ENCODE measurements at regions not wholly inside any gene's neighbourhood (a gene's known extent, or its start where the extent isn't known, plus 50 kb on each side); places are given as distances from the start of the nearest gene placed in this dataset.

- peaks cover 10% of the 10 kb centered on the region for H3K4me1 Mint-ChIP-seq
- peaks cover 10% of the 10 kb centered on the region for H3K9me3 Mint-ChIP-seq
- no peak for TF ChIP-seq CTCF (conservative IDR thresholded peaks at IDR 0.05)
- H3K27ac Mint-ChIP-seq: no peak overlapping the region
- H3K4me3 Mint-ChIP-seq: no peak overlapping the region
- H3K27me3 Mint-ChIP-seq (ENCODE audit: insufficient read depth): peaks cover 88% of the 10 kb centered on the region
- Histone ChIP-seq H3K36me3 (ENCODE audit: control insufficient read depth, insufficient read depth, low read length) (no peaks in the 10 kb centered on the region), H3K27me3 (ENCODE audit: control insufficient read depth, insufficient read depth, low read length, poor library complexity, severe bottlenecking) (peaks cover 85% of the 10 kb centered on the region), H3K4me1 (ENCODE audit: control insufficient read depth, insufficient read depth, low read length) (peaks cover 6% of the 10 kb centered on the region), H3K9me3 (ENCODE audit: control insufficient read depth, low read length) (peaks cover 4% of the 10 kb centered on the region), H3K9ac (ENCODE audit: extremely low read depth, low read length, poor library complexity, severe bottlenecking) (no peak overlapping the region), H3K4me3 (ENCODE audit: low read length) (no peak overlapping the region), H3K27ac (ENCODE audit: low read depth, low read length) (no peak overlapping the region)
- DNase-seq: no peak
- no peaks in the 10 kb centered on the region for H3K36me3 Mint-ChIP-seq (ENCODE audit: low read depth)
Observed at GRCh38 chr1:55593298-55593697, 378.1 kb upstream of the USP24 start.

GRCh38 chr1:55592122-55592521, 377.0 kb upstream of the USP24 start:
- Mint-ChIP-seq H3K27me3 (ENCODE audit: insufficient read depth) (peaks cover 92% of the 10 kb centered on the region), H3K9me3 (peaks cover 7% of the 10 kb centered on the region), H3K27ac (no peak overlapping the region), H3K4me3 (no peak overlapping the region), H3K4me1 (peaks cover 10% of the 10 kb centered on the region), H3K36me3 (ENCODE audit: low read depth) (no peaks in the 10 kb centered on the region)
- Histone ChIP-seq H3K9ac (ENCODE audit: extremely low read depth, low read length, poor library complexity, severe bottlenecking) (no peak overlapping the region), H3K4me3 (ENCODE audit: low read length) (no peak overlapping the region), H3K36me3 (ENCODE audit: control insufficient read depth, insufficient read depth, low read length) (no peaks in the 10 kb centered on the region), H3K4me1 (ENCODE audit: control insufficient read depth, insufficient read depth, low read length) (peaks cover 6% of the 10 kb centered on the region), H3K27ac (ENCODE audit: low read depth, low read length) (no peak overlapping the region), H3K27me3 (ENCODE audit: control insufficient read depth, insufficient read depth, low read length, poor library complexity, severe bottlenecking) (peaks cover 96% of the 10 kb centered on the region), H3K9me3 (ENCODE audit: control insufficient read depth, low read length) (peaks cover 3% of the 10 kb centered on the region)
- 83 to 96% methylated on average over 1 to 2 of the region's 2 CpGs for WGBS, 2 experiments (ENCODE audit: insufficient coverage in 1 of 2, insufficient read length in 1 of 2)
- DNase-seq: no peak
- no peak for TF ChIP-seq CTCF (conservative IDR thresholded peaks at IDR 0.05)

- peaks cover 91% of the 10 kb centered on the region for H3K27me3 ChIP-seq (ENCODE audit: control insufficient read depth, insufficient read depth, low read length, poor library complexity, severe bottlenecking)
- Mint-ChIP-seq H3K4me3 (no peak overlapping the region), H3K27ac (no peak overlapping the region), H3K27me3 (ENCODE audit: insufficient read depth) (peaks cover 84% of the 10 kb centered on the region), H3K4me1 (peaks cover 16% of the 10 kb centered on the region), H3K9me3 (no peaks in the 10 kb centered on the region), H3K36me3 (ENCODE audit: low read depth) (no peaks in the 10 kb centered on the region)
- H3K27ac ChIP-seq (ENCODE audit: low read depth, low read length): no peak overlapping the region
- H3K4me1 ChIP-seq (ENCODE audit: control insufficient read depth, insufficient read depth, low read length): peaks cover 6% of the 10 kb centered on the region
- H3K9ac ChIP-seq (ENCODE audit: extremely low read depth, low read length, poor library complexity, severe bottlenecking): no peak overlapping the region
- no peaks in the 10 kb centered on the region for H3K9me3 ChIP-seq (ENCODE audit: control insufficient read depth, low read length)
- no peak for TF ChIP-seq CTCF (conservative IDR thresholded peaks at IDR 0.05)
- DNase-seq: no peak
- no peaks in the 10 kb centered on the region for H3K36me3 ChIP-seq (ENCODE audit: control insufficient read depth, insufficient read depth, low read length)
- no peak overlapping the region for H3K4me3 ChIP-seq (ENCODE audit: low read length)
- WGBS, 2 experiments (ENCODE audit: insufficient coverage in 1 of 2, insufficient read length in 1 of 2): 95 to 100% methylated on average over 2 to 7 of the region's 7 CpGs
Observed at GRCh38 chr1:55589671-55590297, 374.6 kb upstream of the USP24 start.

Measured in endodermal cell (in vitro differentiated cells).